ENCODE measurements at regions not wholly inside any gene's neighbourhood (a gene's known extent, or its start where the extent isn't known, plus 50 kb on each side); places are given as distances from the start of the nearest gene placed in this dataset.

DNA sequence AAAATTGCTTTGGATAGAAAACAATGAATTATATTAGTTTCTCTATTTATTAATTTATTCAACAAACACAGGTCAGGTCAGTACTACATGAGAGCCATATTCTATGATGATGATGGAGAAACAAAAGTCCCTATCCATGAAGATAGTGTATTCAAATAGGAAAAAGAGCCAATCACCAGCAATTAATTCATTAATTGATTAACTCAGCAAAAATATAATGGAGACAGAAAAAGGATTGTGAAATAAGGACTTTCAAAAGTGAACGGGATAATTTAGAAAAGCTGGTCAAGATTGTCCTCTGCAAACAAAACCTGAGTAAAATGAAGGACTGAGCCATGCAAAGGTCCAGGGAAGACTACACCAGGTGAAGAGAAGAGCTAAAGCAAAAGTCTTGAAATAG, 1517.7 kb upstream of the CDH8 start:
- TF ChIP-seq, protein P1, sequence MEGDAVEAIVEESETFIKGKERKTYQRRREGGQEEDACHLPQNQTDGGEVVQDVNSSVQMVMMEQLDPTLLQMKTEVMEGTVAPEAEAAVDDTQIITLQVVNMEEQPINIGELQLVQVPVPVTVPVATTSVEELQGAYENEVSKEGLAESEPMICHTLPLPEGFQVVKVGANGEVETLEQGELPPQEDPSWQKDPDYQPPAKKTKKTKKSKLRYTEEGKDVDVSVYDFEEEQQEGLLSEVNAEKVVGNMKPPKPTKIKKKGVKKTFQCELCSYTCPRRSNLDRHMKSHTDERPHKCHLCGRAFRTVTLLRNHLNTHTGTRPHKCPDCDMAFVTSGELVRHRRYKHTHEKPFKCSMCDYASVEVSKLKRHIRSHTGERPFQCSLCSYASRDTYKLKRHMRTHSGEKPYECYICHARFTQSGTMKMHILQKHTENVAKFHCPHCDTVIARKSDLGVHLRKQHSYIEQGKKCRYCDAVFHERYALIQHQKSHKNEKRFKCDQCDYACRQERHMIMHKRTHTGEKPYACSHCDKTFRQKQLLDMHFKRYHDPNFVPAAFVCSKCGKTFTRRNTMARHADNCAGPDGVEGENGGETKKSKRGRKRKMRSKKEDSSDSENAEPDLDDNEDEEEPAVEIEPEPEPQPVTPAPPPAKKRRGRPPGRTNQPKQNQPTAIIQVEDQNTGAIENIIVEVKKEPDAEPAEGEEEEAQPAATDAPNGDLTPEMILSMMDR (conservative IDR thresholded peaks at IDR 0.05) = no peak
- TF ChIP-seq ZFX (IDR thresholded peaks at IDR 0.05) = no peak

Measured in C4-2B (cell line).